Epithelial cell of proximal tubule (primary cell): ENCODE measurements at regions not wholly inside any gene's neighbourhood (a gene's known extent, or its start where the extent isn't known, plus 50 kb on each side); places are given as distances from the start of the nearest gene placed in this dataset.

Experiments
- DNase-seq: peaks from one replicate; pipeline ENCODE4 v3.0.0-alpha.2; 2011; ENCODE audit warnings: low read depth
- H3K4me3 ChIP-seq: 2 replicates; pipeline ENCODE4 v1.5.1; 2011; ENCODE audit warnings: low read depth, mild to moderate bottlenecking, low read length
- CTCF ChIP-seq: conservative IDR thresholded peaks from 2 replicates; pipeline ENCODE4 v1.5.1; 2012; ENCODE audit warnings: low read depth, mild to moderate bottlenecking, low read length

GRCh38 chr2:136665736-136666135, 99.6 kb upstream of the THSD7B start:
- no peak for DNase-seq
- no peak overlapping the region for H3K4me3 ChIP-seq
- no peak for TF ChIP-seq CTCF

GRCh38 chr2:136664713-136665405, 100.5 kb upstream of the THSD7B start:
- TF ChIP-seq CTCF = no peak
- DNase-seq = no peak
- no peak overlapping the region for H3K4me3 ChIP-seq

- TF ChIP-seq CTCF = no peak
- no peak for DNase-seq
- no peak overlapping the region for H3K4me3 ChIP-seq
Observed at GRCh38 chr2:136658201-136658600, 107.1 kb upstream of the THSD7B start.

- no peak for DNase-seq
- no peak for TF ChIP-seq CTCF
- no peak overlapping the region for H3K4me3 ChIP-seq
Observed at GRCh38 chr2:136653861-136654260, 111.5 kb upstream of the THSD7B start.

- no peak for TF ChIP-seq CTCF
- no peak overlapping the region for H3K4me3 ChIP-seq
- no peak for DNase-seq
Observed at GRCh38 chr2:136651456-136652010, 113.8 kb upstream of the THSD7B start.

- no peak overlapping the region for H3K4me3 ChIP-seq
- no peak for TF ChIP-seq CTCF
- no peak for DNase-seq
Observed at GRCh38 chr2:136647039-136647438, 118.3 kb upstream of the THSD7B start.
